GM12878 (cell line): ENCODE measurements at regions not wholly inside any gene's neighbourhood (a gene's known extent, or its start where the extent isn't known, plus 50 kb on each side); places are given as distances from the start of the nearest gene placed in this dataset.

ENCODE experiments used
- ATAC-seq: fragments of 200-7000 bp; cut with Tn5 transposase; 3 replicates; pipeline ENCODE4 v1.9.1; 2020; ENCODE audit warnings: mild to moderate bottlenecking, moderate library complexity
- BruUV-seq: library from RNA; stranded (reverse); fragments of 400-500 nt; replicated peaks from 2 replicates; lab custom pipeline; 2021; lab: Mats Ljungman, UMichigan
- CTCF ChIA-PET: fragments of 300-600 bp; sonication (Branson Sonifier 250); formaldehyde crosslinking; extraction: SDS; loops from one replicate; lab custom pipeline; 2021; ENCODE audit warnings: inconsistent platforms; lab: Yijun Ruan, JAX
- POLR2A ChIA-PET: fragments of 350-600 bp; formaldehyde crosslinking; extraction: SDS; loops from one replicate; lab custom pipeline; 2021; ENCODE audit warnings: inconsistent platforms; lab: Charles Lee
- RAD21 ChIA-PET: fragments of 300-600 bp; sonication (Branson Sonifier 250); formaldehyde crosslinking; loops from one replicate; lab custom pipeline; 2023; ENCODE audit warnings: antibody characterized with exemption; ENCODE audit not compliant: unreplicated experiment; lab: Charles Lee
- SMC1A ChIA-PET: fragments of 300-600 bp; sonication (Branson Sonifier 250); formaldehyde crosslinking; loops from one replicate; lab custom pipeline; 2023; ENCODE audit not compliant: unreplicated experiment, uncharacterized antibody; lab: Charles Lee
- DNase-seq: peaks from one replicate; pipeline ENCODE4 v3.0.0-alpha.2; 2011; ENCODE audit warnings: low read depth, low spot score
- FAIRE-seq: peaks from 3 replicates; lab custom pipeline; 2011; peaks lifted over from hg19 to GRCh38; lab: Jason Lieb, UNC
- H2AFZ ChIP-seq: 2 replicates; pipeline ENCODE4 v1.6.0; 2011; ENCODE audit warnings: low read depth, low read length, control low read depth; ENCODE audit not compliant: control insufficient read depth
- H3K27ac ChIP-seq: 2 replicates; pipeline ENCODE4 v1.5.1; 2011; ENCODE audit warnings: control low read depth; ENCODE audit not compliant: control insufficient read depth, insufficient read depth
- H3K27me3 ChIP-seq, 2 experiments: replicated peaks in 1 of 2; 2 replicates each; pipeline versions ENCODE4 v1.6.0 to v1.6.1; 2011; ENCODE audit warnings: low read length in 1 of 2; ENCODE audit not compliant: control insufficient read depth in 2 of 2, insufficient read depth in 2 of 2
- H3K36me3 ChIP-seq, 2 experiments: 2 replicates each; pipeline ENCODE4 v1.5.1; 2011; ENCODE audit warnings: low read length in 1 of 2; ENCODE audit not compliant: control insufficient read depth in 2 of 2, insufficient read depth in 2 of 2
- H3K4me1 ChIP-seq: 2 replicates; pipeline ENCODE4 v1.6.1; 2011; ENCODE audit warnings: mild to moderate bottlenecking, low read length, moderate library complexity, mixed read lengths; ENCODE audit not compliant: control insufficient read depth, insufficient read depth
- H3K4me2 ChIP-seq: 2 replicates; pipeline ENCODE4 v1.6.0; 2011; ENCODE audit warnings: control low read depth; ENCODE audit not compliant: control insufficient read depth, insufficient read depth
- H3K4me3 ChIP-seq: fragments of 200-600 bp; sonication (generic); 2 replicates; pipeline ENCODE4 v1.5.1; 2016
- H3K79me2 ChIP-seq: 2 replicates; pipeline ENCODE4 v1.6.0; 2011; ENCODE audit warnings: low read length; ENCODE audit not compliant: control insufficient read depth, insufficient read depth
- H3K9ac ChIP-seq: 2 replicates; pipeline ENCODE4 v1.8.0; 2011; ENCODE audit warnings: low read length, control low read depth, mixed read lengths; ENCODE audit not compliant: control insufficient read depth, insufficient read depth
- H3K9me3 ChIP-seq: replicated peaks from 3 replicates; pipeline ENCODE4 v1.5.1; 2011; ENCODE audit warnings: mild to moderate bottlenecking, low read length; ENCODE audit not compliant: control insufficient read depth, insufficient read depth
- H4K20me1 ChIP-seq: 2 replicates; pipeline ENCODE4 v1.6.0; 2011; ENCODE audit not compliant: control insufficient read depth, insufficient read depth
- CREB1 ChIP-seq: IDR thresholded peaks from 2 replicates; pipeline ENCODE4 v1.6.1; 2012; ENCODE audit warnings: low read depth, mild to moderate bottlenecking, inconsistent platforms
- NFYA ChIP-seq: IDR thresholded peaks from 2 replicates; pipeline ENCODE4 v1.6.1; 2011; ENCODE audit warnings: low read depth, mild to moderate bottlenecking, low read length, improper control_type of control experiment, borderline replicate concordance
- SMAD1 ChIP-seq: fragments of 450-650 bp; IDR thresholded peaks from 2 replicates; pipeline ENCODE4 v1.6.1; 2018; ENCODE audit warnings: mild to moderate bottlenecking, low read depth; ENCODE audit not compliant: partially characterized antibody
- ZBTB4 ChIP-seq: fragments of 450-650 bp; formaldehyde crosslinking; IDR thresholded peaks from 2 replicates; pipeline ENCODE4 v1.4.0; 2022; ENCODE audit warnings: mild to moderate bottlenecking, moderate library complexity
- WGBS: methylation state at CpG from one replicate; pipeline ENCODE4 v1.1.6; 2016; ENCODE audit warnings: low lambda C conversion rate; ENCODE audit not compliant: insufficient replicate concordance, insufficient coverage; ENCODE audit errors: missing lambda C conversion rate; 5-methylcytosine and 5-hydroxymethylcytosine counted together
- in situ Hi-C: fragments of 300-500 bp; cut with MboI; formaldehyde crosslinking; loops from 9 replicates; pipeline ENCODE4 v1.14.3; 2018; ENCODE audit warnings: mixed read lengths
- intact Hi-C: fragments of 100-400 bp; cut with micrococcal nuclease; formaldehyde crosslinking; loops from one replicate; pipeline ENCODE4 v1.14.2; 2022; ENCODE audit not compliant: unreplicated experiment

DNA sequence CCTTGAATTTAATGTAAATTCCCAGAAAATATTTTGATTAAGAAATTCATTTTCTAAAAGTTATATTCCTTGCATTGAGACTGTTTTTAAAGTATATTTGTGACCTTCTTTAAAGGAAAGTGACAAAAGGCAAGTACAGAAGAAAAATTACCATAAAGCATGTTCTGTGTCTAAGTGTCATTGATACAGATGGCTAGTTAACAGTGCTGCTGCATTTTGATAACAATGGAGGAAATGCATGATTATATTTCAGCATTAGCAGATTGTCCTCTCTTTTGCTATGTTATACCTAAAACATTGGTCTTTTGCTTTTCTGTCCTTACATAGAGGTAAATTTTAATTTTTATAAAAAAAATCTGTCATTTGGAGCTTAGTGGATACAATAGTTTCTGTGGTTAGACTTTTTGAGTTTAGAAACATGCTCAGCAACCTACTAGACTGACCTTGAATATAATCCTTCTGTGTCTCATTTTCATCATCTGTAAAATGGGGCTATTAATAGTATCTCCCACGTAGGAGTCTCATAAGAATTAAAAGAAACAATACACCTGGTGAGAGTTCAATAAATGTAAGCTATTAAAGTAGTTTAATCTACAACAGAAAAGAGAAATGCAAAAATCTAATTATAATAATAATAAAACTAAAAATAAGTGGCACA lies 51.1 kb upstream of the RGS21 start:
- ATAC-seq (no peak), DNase-seq (no peak), FAIRE-seq (no peak)
- no peaks in the 10 kb centered on the region for H4K20me1 ChIP-seq
- SMC1A ChIA-PET, result no interaction called here
- no peak overlapping the region for H3K27ac ChIP-seq
- H3K9ac ChIP-seq, result no peak overlapping the region
- TF ChIP-seq SMAD1 (no peak), ZBTB4 (CRISPR knock-in tag) (no peak), NFYA (no peak), CREB1 (no peak)
- H3K36me3 ChIP-seq, result no peaks in the 10 kb centered on the region
- RAD21 ChIA-PET, result no interaction called here
- WGBS, result 4% methylated on average over 1 of the region's 1 CpG
- H3K79me2 ChIP-seq, result no peaks in the 10 kb centered on the region
- no peak overlapping the region for H2AFZ ChIP-seq
- CTCF ChIA-PET, result no interaction called here
- H3K27me3 ChIP-seq, result no peaks in the 10 kb centered on the region
- intact Hi-C loops, result no loop called here
- BruUV-seq, result no TSS peak
- no peak overlapping the region for H3K4me2 ChIP-seq
- H3K9me3 ChIP-seq, result no peaks in the 10 kb centered on the region
- H3K4me1 ChIP-seq, result no peaks in the 10 kb centered on the region
- H3K4me3 ChIP-seq, result no peak overlapping the region
- in situ Hi-C loops, result no loop called here
- POLR2A ChIA-PET, result no interaction called here
